ENCODE measurements at regions not wholly inside any gene's neighbourhood (a gene's known extent, or its start where the extent isn't known, plus 50 kb on each side); places are given as distances from the start of the nearest gene placed in this dataset.
"Not testable (repeated sequence)": the region's sequence is repeated elsewhere in the genome, so short reads cannot be mapped to it uniquely, and the experiment has no call there.

GRCh38 chr1:121003230-121003629, 113.7 kb downstream of the PPIAL4A start:
- TF ChIP-seq CTCF (IDR thresholded peaks at IDR 0.05; ENCODE audit: poor library complexity, severe bottlenecking); EP300 (conservative IDR thresholded peaks at IDR 0.05; ENCODE audit: poor library complexity, severe bottlenecking); MXI1 (conservative IDR thresholded peaks at IDR 0.05; ENCODE audit: poor library complexity, severe bottlenecking); RAD21 (conservative IDR thresholded peaks at IDR 0.05); POLR2AphosphoS5 (IDR thresholded peaks at IDR 0.05); EZH2 (IDR thresholded peaks at IDR 0.05; ENCODE audit: borderline replicate concordance, insufficient read depth, low read length, poor library complexity, severe bottlenecking); SMC3 (conservative IDR thresholded peaks at IDR 0.05; ENCODE audit: poor library complexity); REST (IDR thresholded peaks at IDR 0.05; ENCODE audit: borderline replicate concordance): not testable (repeated sequence)
